ENCODE measurements at regions not wholly inside any gene's neighbourhood (a gene's known extent, or its start where the extent isn't known, plus 50 kb on each side); places are given as distances from the start of the nearest gene placed in this dataset.

GRCh38 chr1:56028244-56028643, 551.1 kb downstream of the PLPP3 start:
- H2AFZ ChIP-seq (ENCODE audit: low read depth, low read length) = no peak overlapping the region
- no peaks in the 10 kb centered on the region for H3K79me2 ChIP-seq (ENCODE audit: low read length)
- TF ChIP-seq CTCF (IDR thresholded peaks at IDR 0.05; ENCODE audit: low read depth, low read length) (no peak), EZH2phosphoT487 (IDR thresholded peaks at IDR 0.05; ENCODE audit: low read depth) (no peak)

GRCh38 chr1:56025942-56026341, 553.4 kb downstream of the PLPP3 start:
- no peak overlapping the region for H3K9ac ChIP-seq (ENCODE audit: low read length)
- no peaks in the 10 kb centered on the region for H3K79me2 ChIP-seq (ENCODE audit: low read length)
- H3K27ac ChIP-seq (ENCODE audit: low read length) = no peak overlapping the region
- no peak overlapping the region for H3K4me2 ChIP-seq (ENCODE audit: low read length)
- H3K36me3 ChIP-seq (replicated peaks; ENCODE audit: low read depth, low read length) = no peaks in the 10 kb centered on the region
- H3K4me3 ChIP-seq (ENCODE audit: low read length) = no peak overlapping the region
- H2AFZ ChIP-seq (ENCODE audit: low read depth, low read length) = no peak overlapping the region
- H3K9me3 ChIP-seq (ENCODE audit: insufficient read depth, low read length) = no peaks in the 10 kb centered on the region
- H4K20me1 ChIP-seq (ENCODE audit: insufficient read depth, low read length) = no peaks in the 10 kb centered on the region
- no peaks in the 10 kb centered on the region for H3K27me3 ChIP-seq (ENCODE audit: low read depth, low read length)
- no peaks in the 10 kb centered on the region for H3K4me1 ChIP-seq (ENCODE audit: low read length)
- TF ChIP-seq CTCF (IDR thresholded peaks at IDR 0.05; ENCODE audit: low read depth, low read length) (no peak), EZH2phosphoT487 (IDR thresholded peaks at IDR 0.05; ENCODE audit: low read depth) (no peak)

More at GRCh38 chr1:56028244-56028643, 551.1 kb downstream of the PLPP3 start:
- no peaks in the 10 kb centered on the region for H3K27me3 ChIP-seq (ENCODE audit: low read depth, low read length)
- no peak overlapping the region for H3K4me3 ChIP-seq (ENCODE audit: low read length)
- no peaks in the 10 kb centered on the region for H4K20me1 ChIP-seq (ENCODE audit: insufficient read depth, low read length)
- no peaks in the 10 kb centered on the region for H3K4me1 ChIP-seq (ENCODE audit: low read length)
- no peaks in the 10 kb centered on the region for H3K9me3 ChIP-seq (ENCODE audit: insufficient read depth, low read length)
- no peaks in the 10 kb centered on the region for H3K36me3 ChIP-seq (replicated peaks; ENCODE audit: low read depth, low read length)
- H3K9ac ChIP-seq (ENCODE audit: low read length) = no peak overlapping the region
- no peak overlapping the region for H3K27ac ChIP-seq (ENCODE audit: low read length)
- H3K4me2 ChIP-seq (ENCODE audit: low read length) = no peak overlapping the region

- no peak overlapping the region for H3K9ac ChIP-seq (ENCODE audit: low read length)
- H3K36me3 ChIP-seq (replicated peaks; ENCODE audit: low read depth, low read length) = no peaks in the 10 kb centered on the region
- no peaks in the 10 kb centered on the region for H3K79me2 ChIP-seq (ENCODE audit: low read length)
- no peak overlapping the region for H3K4me3 ChIP-seq (ENCODE audit: low read length)
- TF ChIP-seq CTCF (IDR thresholded peaks at IDR 0.05; ENCODE audit: low read depth, low read length) (no peak), EZH2phosphoT487 (IDR thresholded peaks at IDR 0.05; ENCODE audit: low read depth) (no peak)
- H4K20me1 ChIP-seq (ENCODE audit: insufficient read depth, low read length) = no peaks in the 10 kb centered on the region
- no peak overlapping the region for H2AFZ ChIP-seq (ENCODE audit: low read depth, low read length)
- no peaks in the 10 kb centered on the region for H3K9me3 ChIP-seq (ENCODE audit: insufficient read depth, low read length)
- H3K4me1 ChIP-seq (ENCODE audit: low read length) = no peaks in the 10 kb centered on the region
- no peak overlapping the region for H3K4me2 ChIP-seq (ENCODE audit: low read length)
- no peaks in the 10 kb centered on the region for H3K27me3 ChIP-seq (ENCODE audit: low read depth, low read length)
- H3K27ac ChIP-seq (ENCODE audit: low read length) = no peak overlapping the region
Measured at GRCh38 chr1:56024155-56024554, 555.2 kb downstream of the PLPP3 start.

- Histone ChIP-seq H3K4me2 (ENCODE audit: low read length) (no peak overlapping the region), H3K27ac (ENCODE audit: low read length) (no peak overlapping the region), H3K27me3 (ENCODE audit: low read depth, low read length) (no peaks in the 10 kb centered on the region), H3K9ac (ENCODE audit: low read length) (no peak overlapping the region), H4K20me1 (ENCODE audit: insufficient read depth, low read length) (no peaks in the 10 kb centered on the region), H3K79me2 (ENCODE audit: low read length) (no peaks in the 10 kb centered on the region), H3K4me3 (ENCODE audit: low read length) (no peak overlapping the region), H2AFZ (ENCODE audit: low read depth, low read length) (no peak overlapping the region), H3K4me1 (ENCODE audit: low read length) (no peaks in the 10 kb centered on the region), H3K36me3 (replicated peaks; ENCODE audit: low read depth, low read length) (no peaks in the 10 kb centered on the region), H3K9me3 (ENCODE audit: insufficient read depth, low read length) (no peaks in the 10 kb centered on the region)
- TF ChIP-seq EZH2phosphoT487 (IDR thresholded peaks at IDR 0.05; ENCODE audit: low read depth) (no peak), CTCF (IDR thresholded peaks at IDR 0.05; ENCODE audit: low read depth, low read length) (no peak)
Measured at GRCh38 chr1:56019922-56020321, 559.4 kb downstream of the PLPP3 start.

Measured in OCI-LY3 (cell line).